Embryonic facial prominence (tissue), 1 donor: ENCODE measurements at regions not wholly inside any gene's neighbourhood (a gene's known extent, or its start where the extent isn't known, plus 50 kb on each side); places are given as distances from the start of the nearest gene placed in this dataset.

ENCODE experiments used
- DNase-seq: peaks from one replicate; pipeline ENCODE4 v3.0.0-alpha.2; 2016; ENCODE audit errors: extremely low spot score

- no peak for DNase-seq
Observed at GRCh38 chr1:21346365-21347071, 56.3 kb upstream of the ECE1 start.

- DNase-seq = no peak
Observed at GRCh38 chr1:21344750-21345443, 54.6 kb upstream of the ECE1 start.

DNA sequence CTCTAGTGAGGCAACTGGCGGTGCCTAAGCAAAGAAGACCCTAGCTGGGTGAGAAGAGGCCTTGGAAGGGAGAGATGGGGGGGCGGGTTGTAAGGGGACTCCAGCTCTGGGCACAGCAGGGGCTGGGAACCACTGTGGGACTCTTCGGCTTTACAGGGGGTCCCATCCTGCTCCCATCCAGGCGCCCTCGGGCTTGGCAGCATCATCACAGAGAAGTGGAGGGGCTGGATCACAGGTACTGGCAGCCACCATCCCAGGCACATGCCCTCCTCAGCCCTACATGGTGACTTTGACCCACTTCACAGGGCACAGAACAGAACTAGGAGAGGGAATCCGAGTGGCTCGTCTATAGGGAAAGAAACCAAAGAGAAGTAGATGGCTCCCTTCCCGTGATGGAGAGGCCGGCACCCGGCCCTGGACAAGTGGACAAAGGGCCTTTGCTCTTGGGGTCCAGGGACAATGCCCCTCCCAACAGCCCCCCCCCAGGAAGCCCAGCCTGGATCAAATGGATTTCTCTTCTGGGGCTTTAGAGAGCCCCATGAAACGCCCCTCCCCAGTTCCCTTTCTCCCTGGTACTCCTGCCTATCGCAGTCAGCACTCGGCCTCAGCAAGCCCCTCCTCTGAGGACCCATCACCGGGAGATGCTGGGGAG lies 54.0 kb upstream of the ECE1 start:
- no peak for DNase-seq

DNA sequence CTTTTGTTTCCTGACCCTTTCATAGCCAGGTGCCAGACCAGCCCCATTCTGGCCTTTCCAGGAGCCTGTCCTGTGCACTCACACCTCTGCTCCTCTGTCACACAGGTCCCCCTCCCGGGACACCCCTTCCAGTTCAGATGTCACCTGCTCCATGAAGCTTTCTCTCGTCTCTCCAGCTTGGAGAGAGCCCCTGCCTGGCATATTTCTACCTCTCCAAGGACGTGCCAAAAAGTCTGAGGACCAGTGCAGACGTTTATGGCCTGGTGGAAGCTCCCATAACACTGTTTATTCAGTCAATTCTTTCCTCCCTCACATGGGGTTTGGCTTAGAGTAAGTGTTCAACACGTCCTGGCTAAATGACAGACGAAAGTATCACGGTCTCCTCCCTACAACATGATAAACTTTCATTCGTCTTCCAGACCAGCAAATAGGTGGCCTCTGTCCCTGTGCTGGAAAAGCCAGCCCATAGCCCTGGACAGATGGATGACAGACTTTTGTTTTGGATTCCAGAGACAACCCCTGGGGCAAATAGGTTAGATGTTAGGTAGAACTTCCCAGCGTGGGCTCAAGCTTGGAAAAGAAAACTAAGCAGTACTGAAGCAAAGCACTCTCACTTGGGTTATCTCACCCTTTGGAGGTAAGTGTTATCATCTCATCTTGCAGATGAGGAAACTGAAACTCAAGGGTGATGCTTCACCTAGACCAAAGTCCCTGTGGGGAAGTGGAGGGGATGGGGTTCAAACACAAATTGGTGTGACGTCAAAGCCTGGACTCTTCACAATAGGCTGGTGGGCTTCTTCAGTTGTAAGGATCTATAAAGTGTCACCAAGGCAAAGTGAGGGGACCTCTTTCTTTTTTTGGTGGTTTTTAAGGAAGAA lies 52.9 kb upstream of the ECE1 start:
- no peak for DNase-seq

GRCh38 chr1:21341517-21342078 lies 51.3 kb upstream of the ECE1 start:
- no peak for DNase-seq

DNA sequence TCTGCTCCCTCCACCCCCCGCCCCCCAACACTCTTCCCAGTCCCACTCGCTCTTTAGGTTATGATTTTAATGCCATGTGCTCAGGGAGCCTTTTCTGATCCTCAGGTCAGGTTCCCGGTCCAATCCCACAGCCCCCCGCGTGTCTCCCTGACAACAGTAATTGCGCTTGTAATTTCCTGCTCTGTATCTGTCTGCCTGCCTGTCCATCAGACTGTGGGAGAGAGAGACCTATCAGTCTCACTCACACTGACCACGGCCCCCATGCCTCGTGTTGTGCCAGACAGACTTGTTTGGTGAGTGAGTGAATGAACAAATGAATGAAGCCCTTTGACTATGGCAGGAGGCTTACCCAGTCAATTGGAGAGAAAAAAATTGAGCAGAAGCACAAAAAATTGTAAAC lies 50.8 kb upstream of the ECE1 start:
- DNase-seq = no peak

- no peak for DNase-seq
Observed at GRCh38 chr1:21340230-21340945, 50.1 kb upstream of the ECE1 start.
